ENCODE measurements at regions not wholly inside any gene's neighbourhood (a gene's known extent, or its start where the extent isn't known, plus 50 kb on each side); places are given as distances from the start of the nearest gene placed in this dataset.
"Not testable (repeated sequence)": the region's sequence is repeated elsewhere in the genome, so short reads cannot be mapped to it uniquely, and the experiment has no call there.

DNA sequence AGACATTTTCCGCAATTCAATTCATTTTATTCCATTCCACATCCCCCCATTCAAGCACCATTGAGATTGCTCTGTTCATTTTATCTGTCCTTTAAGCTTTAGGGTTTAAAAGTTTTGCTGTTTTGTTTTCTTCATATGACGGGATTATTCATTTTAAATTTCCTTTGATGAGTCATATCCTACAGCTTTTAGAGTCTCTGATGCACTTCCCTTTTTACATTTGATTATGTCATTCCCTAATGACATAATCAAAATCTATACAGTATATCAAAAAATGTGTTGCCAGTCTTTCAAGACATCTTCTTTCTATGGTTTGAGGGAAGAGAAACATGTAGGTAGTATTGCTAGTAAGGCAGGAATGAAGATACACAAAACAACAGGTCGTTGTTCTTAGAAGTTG is 456.3 kb downstream of the PDGFC start:
- Mint-ChIP-seq H3K9me3 (peaks cover 0 to 12% (median 4%) of the 10 kb centered on the region in 5 donors), H3K27ac (no peak overlapping the region), H3K27me3 (no peaks in the 10 kb centered on the region), H3K4me1 (no peaks in the 10 kb centered on the region), H3K4me3 (no peak overlapping the region), H3K36me3 (no peaks in the 10 kb centered on the region)
- Histone ChIP-seq H3K36me3 (ENCODE audit: insufficient read depth, low read length) (no peaks in the 10 kb centered on the region), H3K27ac (ENCODE audit: low read depth, low read length) (no peak overlapping the region), H3K4me3 (ENCODE audit: low read length) (no peak overlapping the region), H3K9me3 (ENCODE audit: low read length) (no peaks in the 10 kb centered on the region), H3K27me3 (ENCODE audit: insufficient read depth, low read length, poor library complexity, severe bottlenecking) (no peaks in the 10 kb centered on the region), H3K4me1 (ENCODE audit: insufficient read depth, low read length) (no peaks in the 10 kb centered on the region)
- no peak for DNase-seq
- ChIA-PET POLR2A (no interaction called here), CTCF (no interaction called here)

GRCh38 chr4:156512622-156513021 is 459.0 kb downstream of the PDGFC start:
- H3K4me1 Mint-ChIP-seq = no peaks in the 10 kb centered on the region
- H3K27me3 Mint-ChIP-seq = no peaks in the 10 kb centered on the region
- Histone ChIP-seq H3K4me1 (ENCODE audit: insufficient read depth, low read length) (no peaks in the 10 kb centered on the region), H3K36me3 (ENCODE audit: insufficient read depth, low read length) (no peaks in the 10 kb centered on the region), H3K27me3 (ENCODE audit: insufficient read depth, low read length, poor library complexity, severe bottlenecking) (no peaks in the 10 kb centered on the region), H3K27ac (ENCODE audit: low read depth, low read length) (no peak overlapping the region), H3K4me3 (ENCODE audit: low read length) (no peak overlapping the region), H3K9me3 (ENCODE audit: low read length) (no peaks in the 10 kb centered on the region)
- no peaks in the 10 kb centered on the region for H3K36me3 Mint-ChIP-seq
- no peak overlapping the region for H3K4me3 Mint-ChIP-seq
- no peak for DNase-seq
- POLR2A ChIA-PET = no interaction called here
- H3K9me3 Mint-ChIP-seq = peaks cover 3 to 17% (median 9%) of the 10 kb centered on the region in 5 donors
- CTCF ChIA-PET = no interaction called here
- no peak overlapping the region for H3K27ac Mint-ChIP-seq

GRCh38 chr4:156509921-156510320 is 461.7 kb downstream of the PDGFC start:
- H3K4me1 ChIP-seq (ENCODE audit: insufficient read depth, low read length); H3K4me3 ChIP-seq (ENCODE audit: low read length); H3K27me3 ChIP-seq (ENCODE audit: insufficient read depth, low read length, poor library complexity, severe bottlenecking); CTCF ChIA-PET; H3K36me3 Mint-ChIP-seq; H3K27ac Mint-ChIP-seq; H3K4me1 Mint-ChIP-seq; H3K27ac ChIP-seq (ENCODE audit: low read depth, low read length); POLR2A ChIA-PET; H3K27me3 Mint-ChIP-seq; H3K36me3 ChIP-seq (ENCODE audit: insufficient read depth, low read length); H3K9me3 ChIP-seq (ENCODE audit: low read length); DNase-seq; H3K4me3 Mint-ChIP-seq: not testable (repeated sequence)
- peaks cover 0 to 17% (median 4%) of the 10 kb centered on the region in 5 donors for H3K9me3 Mint-ChIP-seq

GRCh38 chr4:156505341-156505955 is 466.2 kb downstream of the PDGFC start:
- no peaks in the 10 kb centered on the region for H3K36me3 ChIP-seq (ENCODE audit: insufficient read depth, low read length)
- no peak overlapping the region for H3K27ac ChIP-seq (ENCODE audit: low read depth, low read length)

GRCh38 chr4:156503119-156503518 is 468.5 kb downstream of the PDGFC start:
- Histone ChIP-seq H3K27ac (ENCODE audit: low read depth, low read length) (no peak overlapping the region), H3K9me3 (ENCODE audit: low read length) (no peaks in the 10 kb centered on the region), H3K27me3 (ENCODE audit: insufficient read depth, low read length, poor library complexity, severe bottlenecking) (no peaks in the 10 kb centered on the region), H3K4me1 (ENCODE audit: insufficient read depth, low read length) (no peaks in the 10 kb centered on the region), H3K4me3 (ENCODE audit: low read length) (no peak overlapping the region), H3K36me3 (ENCODE audit: insufficient read depth, low read length) (no peaks in the 10 kb centered on the region)
- no peaks in the 10 kb centered on the region for H3K27me3 Mint-ChIP-seq
- no peaks in the 10 kb centered on the region for H3K36me3 Mint-ChIP-seq
- no peak for DNase-seq
- POLR2A ChIA-PET = no interaction called here
- peaks cover 0 to 16% (median 8%) of the 10 kb centered on the region in 5 donors for H3K9me3 Mint-ChIP-seq
- H3K27ac Mint-ChIP-seq = no peak overlapping the region
- H3K4me1 Mint-ChIP-seq = no peaks in the 10 kb centered on the region
- CTCF ChIA-PET = no interaction called here
- H3K4me3 Mint-ChIP-seq = no peak overlapping the region

More at GRCh38 chr4:156505341-156505955, 466.2 kb downstream of the PDGFC start:
- CTCF ChIA-PET = no interaction called here
- Histone ChIP-seq H3K27me3 (ENCODE audit: insufficient read depth, low read length, poor library complexity, severe bottlenecking) (no peaks in the 10 kb centered on the region), H3K4me3 (ENCODE audit: low read length) (no peak overlapping the region), H3K4me1 (ENCODE audit: insufficient read depth, low read length) (no peaks in the 10 kb centered on the region), H3K9me3 (ENCODE audit: low read length) (no peaks in the 10 kb centered on the region)
- Mint-ChIP-seq H3K36me3 (no peaks in the 10 kb centered on the region), H3K27me3 (no peaks in the 10 kb centered on the region), H3K27ac (no peak overlapping the region), H3K9me3 (peaks cover 3 to 21% (median 9%) of the 10 kb centered on the region in 5 donors), H3K4me3 (no peak overlapping the region), H3K4me1 (no peaks in the 10 kb centered on the region)
- POLR2A ChIA-PET = no interaction called here
- DNase-seq = no peak

- Histone ChIP-seq H3K27ac (ENCODE audit: low read depth, low read length) (no peak overlapping the region), H3K4me1 (ENCODE audit: insufficient read depth, low read length) (no peaks in the 10 kb centered on the region), H3K36me3 (ENCODE audit: insufficient read depth, low read length) (no peaks in the 10 kb centered on the region), H3K27me3 (ENCODE audit: insufficient read depth, low read length, poor library complexity, severe bottlenecking) (no peaks in the 10 kb centered on the region), H3K9me3 (ENCODE audit: low read length) (no peaks in the 10 kb centered on the region), H3K4me3 (ENCODE audit: low read length) (no peak overlapping the region)
- Mint-ChIP-seq H3K4me3 (no peak overlapping the region), H3K27ac (no peak overlapping the region), H3K36me3 (no peaks in the 10 kb centered on the region), H3K4me1 (no peaks in the 10 kb centered on the region), H3K9me3 (peaks cover 0 to 12% (median 7%) of the 10 kb centered on the region in 5 donors), H3K27me3 (no peaks in the 10 kb centered on the region)
- ChIA-PET POLR2A (no interaction called here), CTCF (no interaction called here)
- DNase-seq = no peak
These were observed 469.6 kb downstream of the PDGFC start for GRCh38 chr4:156501962-156502361.

GRCh38 chr4:156499684-156500083 is 471.9 kb downstream of the PDGFC start:
- no peak overlapping the region for H3K27ac Mint-ChIP-seq
- Histone ChIP-seq H3K4me1 (ENCODE audit: insufficient read depth, low read length) (no peaks in the 10 kb centered on the region), H3K4me3 (ENCODE audit: low read length) (no peak overlapping the region), H3K27ac (ENCODE audit: low read depth, low read length) (no peak overlapping the region), H3K36me3 (ENCODE audit: insufficient read depth, low read length) (no peaks in the 10 kb centered on the region), H3K27me3 (ENCODE audit: insufficient read depth, low read length, poor library complexity, severe bottlenecking) (no peaks in the 10 kb centered on the region), H3K9me3 (ENCODE audit: low read length) (no peaks in the 10 kb centered on the region)
- H3K36me3 Mint-ChIP-seq = no peaks in the 10 kb centered on the region
- H3K27me3 Mint-ChIP-seq = no peaks in the 10 kb centered on the region
- H3K4me3 Mint-ChIP-seq = no peak overlapping the region
- H3K9me3 Mint-ChIP-seq = peaks cover 0 to 20% (median 5%) of the 10 kb centered on the region in 5 donors
- POLR2A ChIA-PET = no interaction called here
- H3K4me1 Mint-ChIP-seq = no peaks in the 10 kb centered on the region
- CTCF ChIA-PET = no interaction called here
- DNase-seq = no peak

- Histone ChIP-seq H3K27me3 (ENCODE audit: insufficient read depth, low read length, poor library complexity, severe bottlenecking) (no peaks in the 10 kb centered on the region), H3K9me3 (ENCODE audit: low read length) (no peaks in the 10 kb centered on the region), H3K4me1 (ENCODE audit: insufficient read depth, low read length) (no peaks in the 10 kb centered on the region), H3K36me3 (ENCODE audit: insufficient read depth, low read length) (no peaks in the 10 kb centered on the region), H3K27ac (ENCODE audit: low read depth, low read length) (no peak overlapping the region), H3K4me3 (ENCODE audit: low read length) (no peak overlapping the region)
- Mint-ChIP-seq H3K4me1 (no peaks in the 10 kb centered on the region), H3K36me3 (no peaks in the 10 kb centered on the region), H3K9me3 (peaks cover 0 to 17% (median 5%) of the 10 kb centered on the region in 5 donors), H3K4me3 (no peak overlapping the region), H3K27me3 (no peaks in the 10 kb centered on the region), H3K27ac (no peak overlapping the region)
- CTCF ChIA-PET = no interaction called here
- no peak for DNase-seq
- POLR2A ChIA-PET = no interaction called here
These were observed 474.1 kb downstream of the PDGFC start for GRCh38 chr4:156497486-156497885.

- ChIA-PET POLR2A (no interaction called here), CTCF (no interaction called here)
- Histone ChIP-seq H3K4me3 (ENCODE audit: low read length) (no peak overlapping the region), H3K27ac (ENCODE audit: low read depth, low read length) (no peak overlapping the region), H3K27me3 (ENCODE audit: insufficient read depth, low read length, poor library complexity, severe bottlenecking) (no peaks in the 10 kb centered on the region), H3K9me3 (ENCODE audit: low read length) (no peaks in the 10 kb centered on the region), H3K4me1 (ENCODE audit: insufficient read depth, low read length) (no peaks in the 10 kb centered on the region), H3K36me3 (ENCODE audit: insufficient read depth, low read length) (no peaks in the 10 kb centered on the region)
- Mint-ChIP-seq H3K36me3 (no peaks in the 10 kb centered on the region), H3K4me3 (no peak overlapping the region), H3K4me1 (no peaks in the 10 kb centered on the region), H3K9me3 (peaks cover 0 to 15% (median 4%) of the 10 kb centered on the region in 5 donors), H3K27ac (no peak overlapping the region), H3K27me3 (no peaks in the 10 kb centered on the region)
- no peak for DNase-seq
These were observed 474.8 kb downstream of the PDGFC start for GRCh38 chr4:156496797-156497196.

Data from CD8-positive, alpha-beta memory T cell (primary cell).